ENCODE measurements at regions not wholly inside any gene's neighbourhood (a gene's known extent, or its start where the extent isn't known, plus 50 kb on each side); places are given as distances from the start of the nearest gene placed in this dataset.
"Not testable (repeated sequence)": the region's sequence is repeated elsewhere in the genome, so short reads cannot be mapped to it uniquely, and the experiment has no call there.

DNA sequence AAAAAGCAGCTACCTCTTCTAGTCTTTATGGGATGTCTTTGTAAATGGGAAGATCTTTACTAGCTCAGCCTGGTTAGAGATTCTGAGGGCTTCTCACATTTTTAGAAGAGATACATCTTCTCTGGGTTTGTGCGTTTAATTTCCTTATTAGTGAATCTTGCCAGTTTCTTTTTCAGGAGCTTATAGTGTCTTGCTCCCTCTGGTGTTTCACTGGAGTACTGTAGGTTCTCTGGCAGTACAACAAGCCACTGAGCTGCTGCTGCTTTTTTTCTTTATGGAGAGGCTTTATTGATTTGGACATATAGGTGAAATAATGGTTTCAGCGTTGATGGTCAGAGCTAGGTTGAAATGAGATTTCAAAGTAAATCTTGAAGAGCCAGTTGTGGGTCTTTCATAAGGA is 82.9 kb downstream of the LAS1L start:
- DNase-seq (ENCODE audit: low spot score): peak; percentile 73

DNA sequence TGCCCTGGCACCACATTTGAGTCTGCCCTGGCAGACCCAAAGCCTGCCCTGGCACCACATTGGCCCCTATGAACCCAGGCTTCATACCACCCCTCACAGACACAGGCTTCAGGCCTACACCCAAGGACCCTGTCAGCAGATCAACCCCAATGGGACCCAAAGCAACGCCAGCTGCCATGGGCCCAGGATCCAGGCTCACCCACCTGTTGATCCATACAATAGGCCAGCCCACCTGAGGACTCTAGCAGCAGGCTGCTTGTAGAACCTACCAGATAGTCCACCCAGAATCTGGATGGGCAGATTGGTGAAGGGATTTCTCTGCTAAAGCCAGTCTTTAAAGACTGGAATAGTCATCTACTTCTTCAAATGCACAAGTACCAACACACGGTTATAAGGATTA is 114.4 kb downstream of the LAS1L start:
- no peak for DNase-seq (ENCODE audit: low spot score)

DNA sequence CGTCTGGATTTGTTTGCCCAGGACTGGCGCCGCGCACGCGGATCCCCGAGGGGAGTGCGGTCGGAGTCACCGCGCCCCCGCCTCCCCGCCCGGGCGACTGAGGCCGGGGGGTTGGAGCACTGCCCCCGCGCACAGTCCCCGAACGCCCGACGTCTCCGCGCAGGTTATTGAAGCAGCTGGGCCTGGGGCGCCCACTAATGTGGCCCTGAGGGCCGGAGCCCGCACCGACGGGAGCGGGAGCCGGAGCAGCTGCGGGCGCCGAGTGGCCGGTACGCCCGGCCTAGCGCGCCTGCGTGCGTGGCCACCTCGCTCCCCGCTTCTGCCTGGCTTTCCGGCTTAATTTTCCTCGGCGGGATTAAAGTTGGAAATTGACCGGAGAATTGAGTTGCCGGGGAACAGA is 126.9 kb downstream of the LAS1L start:
- DNase-seq (ENCODE audit: low spot score): not testable (repeated sequence)

DNA sequence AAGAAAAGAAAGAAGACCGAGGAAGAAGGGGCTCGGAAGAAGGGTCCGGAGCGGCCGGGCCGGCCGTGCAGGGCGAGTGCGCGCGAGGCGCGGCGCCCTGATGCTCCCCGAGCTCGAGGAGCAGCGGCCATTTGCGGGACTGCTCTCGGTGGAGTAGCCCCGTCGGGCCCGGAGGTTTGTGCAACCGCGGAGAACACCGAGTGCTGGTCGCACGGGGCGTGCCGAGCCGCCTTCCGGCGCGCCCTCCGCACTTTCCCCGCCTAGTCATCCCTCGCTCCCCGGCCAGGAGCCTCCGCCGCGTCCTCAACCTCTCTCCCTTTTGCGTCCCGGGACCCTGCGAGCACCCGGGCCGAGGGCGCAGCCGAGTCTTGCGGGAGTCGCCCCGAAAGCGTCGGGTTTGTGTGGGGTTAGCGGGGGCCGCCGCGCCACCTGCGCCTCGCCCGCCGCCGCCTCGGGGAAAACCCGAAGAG is 127.4 kb downstream of the LAS1L start:
- DNase-seq (ENCODE audit: low spot score): no peak

DNA sequence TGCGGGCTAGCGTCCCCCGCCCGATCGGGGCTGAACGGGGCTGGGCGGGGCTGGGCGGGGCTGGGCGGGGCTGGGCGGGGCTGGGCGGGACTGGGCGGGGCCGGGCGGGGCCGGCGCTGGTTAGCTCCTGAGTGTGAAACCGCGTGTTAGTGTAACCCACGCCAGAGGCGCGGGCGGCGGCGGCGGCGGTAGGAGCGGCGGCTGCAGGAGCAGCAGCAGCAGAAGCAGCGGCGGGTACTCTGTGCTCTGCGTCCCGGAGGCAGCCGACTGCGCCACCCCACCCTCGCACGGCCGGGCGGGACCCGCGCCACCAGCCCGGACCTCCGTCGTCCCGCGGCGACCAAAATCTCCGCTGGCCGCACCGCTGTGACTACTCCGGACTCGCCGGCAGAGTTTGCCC is 128.1 kb downstream of the LAS1L start:
- DNase-seq (ENCODE audit: low spot score): no peak

DNA sequence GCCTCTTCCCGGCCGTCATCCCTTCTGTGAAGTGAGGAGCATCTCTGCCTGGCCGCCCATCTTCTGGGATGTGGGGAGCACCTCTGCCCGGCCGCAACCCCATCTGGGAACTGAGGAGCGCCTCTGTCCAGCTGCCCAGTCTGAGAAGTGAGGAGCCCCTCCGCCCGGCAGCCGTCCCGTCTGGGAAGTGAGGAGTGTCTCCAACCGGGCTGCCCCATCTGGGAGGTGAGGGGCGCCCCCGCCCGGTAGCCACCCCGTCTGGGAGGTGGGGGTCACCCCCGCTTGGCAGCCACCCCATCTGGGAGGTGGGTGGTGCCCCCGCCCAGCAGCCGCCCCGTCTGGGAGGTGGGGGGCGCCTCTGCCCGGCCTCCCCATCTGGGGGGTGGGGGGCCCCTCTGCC is 142.3 kb downstream of the LAS1L start:
- DNase-seq (ENCODE audit: low spot score): no peak

DNA sequence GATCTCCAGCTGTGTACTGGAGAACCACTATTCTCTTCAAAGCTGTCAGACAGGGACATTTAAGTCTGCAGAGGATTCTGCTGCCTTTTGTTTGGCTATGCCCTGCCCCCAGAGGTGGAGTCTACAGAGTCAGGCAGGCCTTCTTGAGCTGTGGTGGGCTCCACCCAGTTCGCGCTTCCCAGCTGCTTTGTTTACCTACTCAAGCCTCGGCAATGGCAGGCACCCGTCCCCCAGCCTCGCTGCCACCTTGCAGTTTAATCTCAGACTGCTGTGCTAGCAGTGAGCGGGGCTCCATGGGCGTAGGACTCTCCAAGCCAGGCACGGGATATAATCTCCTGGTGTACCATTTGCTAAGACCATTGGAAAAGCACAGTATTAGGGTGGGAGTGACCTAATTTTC is 145.5 kb downstream of the LAS1L start:
- not testable (repeated sequence) for DNase-seq (ENCODE audit: low spot score)
